Sigmoid colon (tissue), 6 donors: ENCODE measurements at regions not wholly inside any gene's neighbourhood (a gene's known extent, or its start where the extent isn't known, plus 50 kb on each side); places are given as distances from the start of the nearest gene placed in this dataset.

Experiments
- DNase-seq: peaks from one replicate; pipeline ENCODE4 v3.0.0-alpha.2; 2019
- H3K27ac ChIP-seq, 4 donors: fragments of 200-600 bp; sonication (generic); one replicate each; pipeline ENCODE4 v1.5.1; 2016 to 2019; ENCODE audit warnings: mild to moderate bottlenecking in 1 of 4
- H3K27me3 ChIP-seq, 3 donors: fragments of 200-600 bp; sonication (generic); one replicate each; pipeline ENCODE4 v1.5.1; 2019; ENCODE audit warnings: mild to moderate bottlenecking in 1 of 3
- H3K36me3 ChIP-seq, 4 donors: fragments of 200-600 bp; sonication (generic); one replicate each; pipeline ENCODE4 v1.5.1; 2016 to 2019
- H3K4me1 ChIP-seq, 4 donors: fragments of 200-600 bp; sonication (generic); one replicate each; pipeline ENCODE4 v1.5.1; 2017 to 2019
- H3K4me3 ChIP-seq, 4 donors: fragments of 200-600 bp; sonication (generic); one replicate each; pipeline ENCODE4 v1.5.1; 2017 to 2019; ENCODE audit warnings: mild to moderate bottlenecking in 2 of 4, moderate library complexity in 1 of 4
- H3K9me3 ChIP-seq, 4 donors: fragments of 200-600 bp in 3 of 4; sonication (generic) in 3 of 4; one replicate each; pipeline versions ENCODE4 v1.5.1 to v1.6.1; 2013 to 2019
- EP300 ChIP-seq, 4 donors: sonication (generic); formaldehyde crosslinking; IDR thresholded peaks; one replicate each; pipeline ENCODE4 v1.6.1; 2017; ENCODE audit warnings: antibody characterized with exemption in 4 of 4
- POLR2A ChIP-seq, 2 donors: fragments of 450-650 bp; IDR thresholded peaks; one replicate each; pipeline ENCODE4 v1.6.1; 2016; ENCODE audit warnings: antibody characterized with exemption in 2 of 2, mild to moderate bottlenecking in 2 of 2, moderate library complexity in 2 of 2
- POLR2AphosphoS5 ChIP-seq, 4 donors: sonication (generic); formaldehyde crosslinking; IDR thresholded peaks; one replicate each; pipeline ENCODE4 v1.6.1; 2017; ENCODE audit warnings: antibody characterized with exemption in 4 of 4
- WGBS, 2 donors: extraction: QIAGEN DNeasy Blood & Tissue Kit; methylation state at CpG; one replicate each; pipeline ENCODE4 v1.1.7; 2013; 5-methylcytosine and 5-hydroxymethylcytosine counted together
- intact Hi-C: fragments of 100-400 bp; cut with DNase I; formaldehyde crosslinking; loops from one replicate; pipeline ENCODE4 v1.15.1; 2023
- TF ChIP-seq, protein P1 (sequence below), 4 experiments: fragments of 450-650 bp in 3 of 4; fragments of 200-600 bp in 1 of 4; IDR thresholded peaks; one replicate each; pipeline ENCODE4 v1.5.1; 2016 to 2019; ENCODE audit warnings: antibody characterized with exemption in 4 of 4, mild to moderate bottlenecking in 3 of 4, moderate library complexity in 2 of 4
- donor health status: healthy with polysubstance abuse.
- donor health status: healthy.

DNA sequence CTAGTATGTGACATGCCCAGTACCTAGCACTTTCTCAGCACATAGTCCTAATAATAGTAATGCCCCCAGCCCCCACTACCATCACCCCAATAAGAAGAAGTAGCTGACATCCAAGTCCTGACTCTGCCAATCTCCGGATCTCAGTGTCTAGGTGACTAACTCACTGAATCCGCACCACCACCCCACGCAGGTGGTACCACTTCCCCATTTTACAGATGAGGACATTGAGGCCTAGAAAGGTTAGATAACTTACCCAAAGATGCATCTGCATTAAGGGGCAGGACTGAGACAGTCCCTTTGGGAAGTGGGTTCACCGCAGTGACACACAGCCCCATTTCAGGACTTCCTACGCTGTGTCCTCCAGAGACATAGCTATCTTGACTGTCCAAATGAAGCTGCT, 241.2 kb downstream of the TFAP2C start:
- Histone ChIP-seq H3K27ac (no peak overlapping the region), H3K27me3 (no peaks in the 10 kb centered on the region), H3K36me3 (no peaks in the 10 kb centered on the region), H3K4me3 (no peak overlapping the region), H3K9me3 (no peaks in the 10 kb centered on the region), H3K4me1 (peaks cover 0 to 8% (median 4%) of the 10 kb centered on the region in 4 donors)
- intact Hi-C loops: no loop called here
- TF ChIP-seq, protein P1, sequence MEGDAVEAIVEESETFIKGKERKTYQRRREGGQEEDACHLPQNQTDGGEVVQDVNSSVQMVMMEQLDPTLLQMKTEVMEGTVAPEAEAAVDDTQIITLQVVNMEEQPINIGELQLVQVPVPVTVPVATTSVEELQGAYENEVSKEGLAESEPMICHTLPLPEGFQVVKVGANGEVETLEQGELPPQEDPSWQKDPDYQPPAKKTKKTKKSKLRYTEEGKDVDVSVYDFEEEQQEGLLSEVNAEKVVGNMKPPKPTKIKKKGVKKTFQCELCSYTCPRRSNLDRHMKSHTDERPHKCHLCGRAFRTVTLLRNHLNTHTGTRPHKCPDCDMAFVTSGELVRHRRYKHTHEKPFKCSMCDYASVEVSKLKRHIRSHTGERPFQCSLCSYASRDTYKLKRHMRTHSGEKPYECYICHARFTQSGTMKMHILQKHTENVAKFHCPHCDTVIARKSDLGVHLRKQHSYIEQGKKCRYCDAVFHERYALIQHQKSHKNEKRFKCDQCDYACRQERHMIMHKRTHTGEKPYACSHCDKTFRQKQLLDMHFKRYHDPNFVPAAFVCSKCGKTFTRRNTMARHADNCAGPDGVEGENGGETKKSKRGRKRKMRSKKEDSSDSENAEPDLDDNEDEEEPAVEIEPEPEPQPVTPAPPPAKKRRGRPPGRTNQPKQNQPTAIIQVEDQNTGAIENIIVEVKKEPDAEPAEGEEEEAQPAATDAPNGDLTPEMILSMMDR (IDR thresholded peaks at IDR 0.05): no peak
- TF ChIP-seq POLR2A (IDR thresholded peaks at IDR 0.05) (no peak), EP300 (IDR thresholded peaks at IDR 0.05) (no peak), POLR2AphosphoS5 (IDR thresholded peaks at IDR 0.05) (no peak)
- no peak for DNase-seq
- WGBS, 2 donors: 91 to 92% methylated on average over 5 of the region's 5 CpGs

GRCh38 chr20:56871691-56872090, 242.6 kb downstream of the TFAP2C start:
- H3K36me3 ChIP-seq: no peaks in the 10 kb centered on the region
- H3K27me3 ChIP-seq: no peaks in the 10 kb centered on the region
- DNase-seq: no peak
- H3K4me1 ChIP-seq: no peaks in the 10 kb centered on the region
- H3K9me3 ChIP-seq: no peaks in the 10 kb centered on the region
- no peak overlapping the region for H3K27ac ChIP-seq
- 69 to 75% methylated on average over 11 of the region's 11 CpGs for WGBS, 2 donors
- TF ChIP-seq EP300 (IDR thresholded peaks at IDR 0.05) (no peak), POLR2AphosphoS5 (IDR thresholded peaks at IDR 0.05) (no peak), POLR2A (IDR thresholded peaks at IDR 0.05) (no peak)
- TF ChIP-seq, protein P1 (IDR thresholded peaks at IDR 0.05): no peak
- intact Hi-C loops: no loop called here
- no peak overlapping the region for H3K4me3 ChIP-seq

DNA sequence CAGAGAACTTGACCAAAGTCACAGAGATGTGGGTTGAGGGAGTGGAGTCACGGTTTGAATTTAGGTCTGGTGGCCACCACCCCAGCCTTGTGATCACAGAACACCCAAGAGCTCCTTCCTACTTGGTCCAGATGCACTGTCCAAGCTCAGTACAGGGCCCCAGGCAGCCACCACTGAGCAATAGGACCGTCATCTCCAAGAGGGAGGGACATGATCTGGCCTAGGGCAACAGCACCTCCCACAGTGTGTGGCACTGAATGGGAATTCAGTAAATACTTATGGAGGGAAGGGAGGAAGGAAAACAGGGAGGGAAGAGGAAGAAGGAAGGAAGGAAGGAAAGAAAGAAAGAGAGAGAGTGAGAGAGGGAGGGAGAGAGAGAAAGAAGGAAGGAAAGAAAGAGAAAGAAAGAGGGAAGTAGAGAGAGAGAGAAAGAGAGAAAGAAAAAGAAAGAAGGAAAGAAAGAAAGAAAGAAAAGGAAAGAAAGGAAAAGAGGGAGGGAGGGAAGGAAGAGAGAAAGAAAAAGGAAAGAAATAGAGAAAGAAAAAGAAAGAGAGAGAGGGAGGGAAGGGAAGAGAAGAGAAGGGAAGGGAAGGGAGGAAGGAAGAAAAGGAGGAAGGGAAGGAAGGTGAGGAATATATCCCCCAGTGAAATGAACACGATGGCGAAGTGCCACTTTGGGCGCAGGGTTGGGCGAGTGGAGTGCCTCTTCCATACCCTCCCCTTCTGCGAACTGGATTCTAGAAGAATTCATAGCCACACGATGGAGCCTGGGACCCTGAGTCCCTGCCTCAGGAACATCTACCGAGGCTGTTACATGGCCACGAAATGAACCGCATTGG, 243.7 kb downstream of the TFAP2C start:
- no peak for DNase-seq
- Histone ChIP-seq H3K27ac (no peak overlapping the region), H3K27me3 (no peaks in the 10 kb centered on the region), H3K36me3 (no peaks in the 10 kb centered on the region), H3K9me3 (no peaks in the 10 kb centered on the region), H3K4me1 (no peaks in the 10 kb centered on the region), H3K4me3 (no peak overlapping the region)
- 80 to 87% methylated on average over 11 of the region's 11 CpGs for WGBS, 2 donors
- intact Hi-C loops: no loop called here
- TF ChIP-seq POLR2AphosphoS5 (IDR thresholded peaks at IDR 0.05): no peak
- no peak for TF ChIP-seq EP300 (IDR thresholded peaks at IDR 0.05)
- TF ChIP-seq, protein P1 (IDR thresholded peaks at IDR 0.05): no peak
- no peak for TF ChIP-seq POLR2A (IDR thresholded peaks at IDR 0.05)

GRCh38 chr20:56873836-56874235, 244.7 kb downstream of the TFAP2C start:
- intact Hi-C loops: no loop called here
- DNase-seq: no peak
- Histone ChIP-seq H3K36me3 (no peaks in the 10 kb centered on the region), H3K4me3 (no peak overlapping the region), H3K27me3 (no peaks in the 10 kb centered on the region), H3K27ac (no peak overlapping the region), H3K4me1 (no peaks in the 10 kb centered on the region), H3K9me3 (no peaks in the 10 kb centered on the region)
- WGBS, 2 donors: 93% methylated on average over 26 of the region's 26 CpGs
- TF ChIP-seq POLR2A (IDR thresholded peaks at IDR 0.05): no peak
- no peak for TF ChIP-seq POLR2AphosphoS5 (IDR thresholded peaks at IDR 0.05)
- TF ChIP-seq, protein P1 (IDR thresholded peaks at IDR 0.05): no peak
- TF ChIP-seq EP300 (IDR thresholded peaks at IDR 0.05): no peak
